A549 (cell line): ENCODE measurements at regions not wholly inside any gene's neighbourhood (a gene's known extent, or its start where the extent isn't known, plus 50 kb on each side); places are given as distances from the start of the nearest gene placed in this dataset.

Experiments
- CTCF ChIP-seq: fragments of >200 bp; sonication (Bioruptor Twin); formaldehyde crosslinking; IDR thresholded peaks from 3 replicates; pipeline ENCODE4 v1.5.1; 2016
- ELK1 ChIP-seq: fragments of 150-350 bp; IDR thresholded peaks from 2 replicates; pipeline ENCODE4 v1.6.1; 2014; ENCODE audit warnings: low read depth, mild to moderate bottlenecking, low read length
- JUN ChIP-seq, 2 experiments: fragments of >200 bp; sonication (Bioruptor Twin); formaldehyde crosslinking; IDR thresholded peaks; 2 replicates in 1 of 2; 3 replicates in 1 of 2; pipeline ENCODE4 v1.6.1; 2016 to 2017

- TF ChIP-seq ELK1 (no peak), JUN (IDR thresholded peaks at IDR 0.05) (no peak), CTCF (no peak)
Measured at GRCh38 chr11:114790910-114791309, 112.6 kb downstream of the NXPE2 start.
